CD4-positive, alpha-beta T cell (primary cell): ENCODE measurements at regions not wholly inside any gene's neighbourhood (a gene's known extent, or its start where the extent isn't known, plus 50 kb on each side); places are given as distances from the start of the nearest gene placed in this dataset.

Source experiments
- ATAC-seq: fragments of 200-7000 bp; cut with Tn5 transposase; one replicate; pipeline ENCODE4 v1.10.0; 2022; ENCODE audit warnings: mild to moderate bottlenecking; ENCODE audit not compliant: poor library complexity
- CTCF ChIA-PET: fragments of 350-600 bp; sonication (Branson Sonifier 250); formaldehyde crosslinking; loops from one replicate; lab custom pipeline; 2021; ENCODE audit warnings: antibody characterized with exemption, inconsistent platforms; lab: Charles Lee
- POLR2A ChIA-PET: fragments of 350-600 bp; sonication (Branson Sonifier 250); formaldehyde crosslinking; loops from one replicate; lab custom pipeline; 2021; ENCODE audit warnings: antibody characterized with exemption, inconsistent platforms; lab: Charles Lee
- DNase-seq, 14 experiments: peaks; one replicate each; pipeline ENCODE4 v3.0.0-alpha.2; 2013 to 2020; ENCODE audit warnings: mixed read lengths in 2 of 14
- H3K27ac ChIP-seq, 2 donors: one replicate each; pipeline versions ENCODE4 v1.5.1 to v1.7.0; 2013; ENCODE audit warnings: low read length in 2 of 2, low read depth in 1 of 2, mild to moderate bottlenecking in 1 of 2
- H3K27me3 ChIP-seq, 2 experiments: 1 replicate in 1 of 2; 2 replicates in 1 of 2; pipeline versions ENCODE4 v1.6.1 to v1.7.0; 2013; ENCODE audit warnings: low read length in 2 of 2, control low read depth in 1 of 2, mild to moderate bottlenecking in 1 of 2, moderate library complexity in 1 of 2; ENCODE audit not compliant: insufficient read depth in 2 of 2, control insufficient read depth in 1 of 2
- H3K36me3 ChIP-seq: one replicate; pipeline ENCODE4 v1.6.1; 2013; ENCODE audit warnings: low read length, control low read depth; ENCODE audit not compliant: insufficient read depth
- H3K4me1 ChIP-seq: one replicate; pipeline ENCODE4 v1.6.1; 2013; ENCODE audit warnings: low read length, control low read depth; ENCODE audit not compliant: insufficient read depth
- H3K4me3 ChIP-seq: one replicate; pipeline ENCODE4 v1.5.1; 2013; ENCODE audit warnings: mild to moderate bottlenecking, low read length, moderate library complexity
- H3K9me3 ChIP-seq, 2 experiments: 1 replicate in 1 of 2; 2 replicates in 1 of 2; pipeline versions ENCODE4 v1.6.1 to v1.7.0; 2013; ENCODE audit warnings: low read length in 2 of 2, mild to moderate bottlenecking in 2 of 2, control low read depth in 1 of 2, moderate library complexity in 1 of 2; ENCODE audit not compliant: control insufficient read depth in 1 of 2, insufficient read depth in 1 of 2
- H3K27ac Mint-ChIP-seq: one replicate; pipeline ENCODE4 v1.8.0; 2020; ENCODE audit warnings: mixed read lengths
- H3K27me3 Mint-ChIP-seq: one replicate; pipeline ENCODE4 v1.8.0; 2021; ENCODE audit warnings: mixed read lengths
- H3K36me3 Mint-ChIP-seq: one replicate; pipeline ENCODE4 v1.8.0; 2021; ENCODE audit warnings: low read depth, mixed read lengths
- H3K4me1 Mint-ChIP-seq: one replicate; pipeline ENCODE4 v1.8.0; 2021; ENCODE audit warnings: low read depth, mixed read lengths
- H3K4me3 Mint-ChIP-seq: one replicate; pipeline ENCODE4 v1.8.0; 2020; ENCODE audit warnings: mild to moderate bottlenecking, mixed read lengths
- H3K9me3 Mint-ChIP-seq: one replicate; pipeline ENCODE4 v1.8.0; 2020; ENCODE audit warnings: mixed read lengths
- intact Hi-C, 2 experiments: fragments of 100-400 bp; cut with DNase I in 1 of 2; cut with micrococcal nuclease in 1 of 2; formaldehyde crosslinking; loops; one replicate each; pipeline versions ENCODE4 v1.15.1 to v1.9.0; 2023 to 2025; cut with DNase I, micrococcal nuclease
- TF ChIP-seq, protein P1 (sequence below): fragments of 200-600 bp; IDR thresholded peaks from one replicate; pipeline ENCODE4 v1.8.0; 2022; ENCODE audit warnings: antibody characterized with exemption, mild to moderate bottlenecking

DNA sequence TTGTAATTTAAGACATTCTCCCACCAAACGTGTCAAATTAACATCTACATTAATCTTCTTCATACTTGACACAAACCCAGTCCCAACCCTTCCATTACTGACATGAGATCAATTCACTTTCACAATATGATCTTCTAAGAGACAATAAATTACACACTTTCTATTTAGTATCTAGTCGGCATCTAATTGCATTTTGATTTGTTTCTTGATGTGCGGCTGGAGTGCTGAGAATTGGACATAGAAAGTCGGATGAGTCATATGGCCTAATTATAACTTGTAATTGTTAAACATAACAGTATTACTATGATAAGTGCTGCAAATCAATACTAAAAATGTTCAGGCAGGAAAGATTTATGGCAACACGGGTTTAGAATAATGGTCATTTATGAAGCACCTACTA, 78.4 kb upstream of the RORA start:
- no peak overlapping the region for H3K27ac Mint-ChIP-seq
- no peak for ATAC-seq
- TF ChIP-seq, protein P1, sequence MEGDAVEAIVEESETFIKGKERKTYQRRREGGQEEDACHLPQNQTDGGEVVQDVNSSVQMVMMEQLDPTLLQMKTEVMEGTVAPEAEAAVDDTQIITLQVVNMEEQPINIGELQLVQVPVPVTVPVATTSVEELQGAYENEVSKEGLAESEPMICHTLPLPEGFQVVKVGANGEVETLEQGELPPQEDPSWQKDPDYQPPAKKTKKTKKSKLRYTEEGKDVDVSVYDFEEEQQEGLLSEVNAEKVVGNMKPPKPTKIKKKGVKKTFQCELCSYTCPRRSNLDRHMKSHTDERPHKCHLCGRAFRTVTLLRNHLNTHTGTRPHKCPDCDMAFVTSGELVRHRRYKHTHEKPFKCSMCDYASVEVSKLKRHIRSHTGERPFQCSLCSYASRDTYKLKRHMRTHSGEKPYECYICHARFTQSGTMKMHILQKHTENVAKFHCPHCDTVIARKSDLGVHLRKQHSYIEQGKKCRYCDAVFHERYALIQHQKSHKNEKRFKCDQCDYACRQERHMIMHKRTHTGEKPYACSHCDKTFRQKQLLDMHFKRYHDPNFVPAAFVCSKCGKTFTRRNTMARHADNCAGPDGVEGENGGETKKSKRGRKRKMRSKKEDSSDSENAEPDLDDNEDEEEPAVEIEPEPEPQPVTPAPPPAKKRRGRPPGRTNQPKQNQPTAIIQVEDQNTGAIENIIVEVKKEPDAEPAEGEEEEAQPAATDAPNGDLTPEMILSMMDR: no peak
- no peaks in the 10 kb centered on the region for H3K4me1 Mint-ChIP-seq
- H3K4me3 Mint-ChIP-seq: no peak overlapping the region
- H3K9me3 ChIP-seq: no peaks in the 10 kb centered on the region
- CTCF ChIA-PET: no interaction called here
- H3K4me3 ChIP-seq: no peak overlapping the region
- H3K27me3 ChIP-seq: no peaks in the 10 kb centered on the region
- H3K36me3 ChIP-seq: no peaks in the 10 kb centered on the region
- no peak for DNase-seq
- POLR2A ChIA-PET: no interaction called here
- no peaks in the 10 kb centered on the region for H3K9me3 Mint-ChIP-seq
- H3K36me3 Mint-ChIP-seq: no peaks in the 10 kb centered on the region
- no peaks in the 10 kb centered on the region for H3K4me1 ChIP-seq
- H3K27me3 Mint-ChIP-seq: peaks cover 20% of the 10 kb centered on the region
- H3K27ac ChIP-seq: no peak overlapping the region
- intact Hi-C loops: loop anchor here in 1 of 2 experiments (10.0 kb wide), 1 partner anchor 63 kb away; no protein-coding TSS in a partner anchor

DNA sequence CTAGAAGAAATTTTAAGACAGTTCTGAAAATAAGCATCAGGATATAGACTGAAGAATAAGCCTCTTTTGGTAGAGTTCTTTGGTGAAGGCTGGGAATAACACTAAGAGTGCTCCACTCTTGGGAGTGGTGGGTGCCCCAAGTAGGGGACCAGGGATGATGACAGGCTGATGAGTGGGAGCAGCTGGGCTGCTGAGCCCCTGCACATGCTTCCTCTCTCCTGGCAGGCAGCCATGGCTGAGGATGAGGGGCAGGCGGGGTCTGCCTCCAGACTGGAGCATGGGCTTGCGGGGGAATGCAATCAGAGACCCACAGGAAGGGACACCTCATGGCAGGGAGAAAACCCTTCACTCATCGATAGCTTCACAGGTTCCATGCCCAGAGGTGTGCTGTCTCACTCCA, 72.6 kb upstream of the RORA start:
- H3K4me1 ChIP-seq: no peaks in the 10 kb centered on the region
- ATAC-seq (no peak), DNase-seq (no peak)
- H3K36me3 ChIP-seq: no peaks in the 10 kb centered on the region
- Mint-ChIP-seq H3K9me3 (no peaks in the 10 kb centered on the region), H3K27ac (no peak overlapping the region), H3K27me3 (peaks cover 8% of the 10 kb centered on the region), H3K36me3 (no peaks in the 10 kb centered on the region), H3K4me1 (no peaks in the 10 kb centered on the region), H3K4me3 (no peak overlapping the region)
- intact Hi-C loops: loop anchor here in 1 of 2 experiments (10.0 kb wide), 1 partner anchor 57 kb away; no protein-coding TSS in a partner anchor
- ChIA-PET POLR2A (no interaction called here), CTCF (no interaction called here)
- H3K4me3 ChIP-seq: no peak overlapping the region
- peaks cover 0 to 2% of the 10 kb centered on the region in 2 experiments for H3K27me3 ChIP-seq
- no peak overlapping the region for H3K27ac ChIP-seq
- H3K9me3 ChIP-seq: peaks cover 0 to 4% of the 10 kb centered on the region in 2 experiments
- TF ChIP-seq, protein P1: no peak

DNA sequence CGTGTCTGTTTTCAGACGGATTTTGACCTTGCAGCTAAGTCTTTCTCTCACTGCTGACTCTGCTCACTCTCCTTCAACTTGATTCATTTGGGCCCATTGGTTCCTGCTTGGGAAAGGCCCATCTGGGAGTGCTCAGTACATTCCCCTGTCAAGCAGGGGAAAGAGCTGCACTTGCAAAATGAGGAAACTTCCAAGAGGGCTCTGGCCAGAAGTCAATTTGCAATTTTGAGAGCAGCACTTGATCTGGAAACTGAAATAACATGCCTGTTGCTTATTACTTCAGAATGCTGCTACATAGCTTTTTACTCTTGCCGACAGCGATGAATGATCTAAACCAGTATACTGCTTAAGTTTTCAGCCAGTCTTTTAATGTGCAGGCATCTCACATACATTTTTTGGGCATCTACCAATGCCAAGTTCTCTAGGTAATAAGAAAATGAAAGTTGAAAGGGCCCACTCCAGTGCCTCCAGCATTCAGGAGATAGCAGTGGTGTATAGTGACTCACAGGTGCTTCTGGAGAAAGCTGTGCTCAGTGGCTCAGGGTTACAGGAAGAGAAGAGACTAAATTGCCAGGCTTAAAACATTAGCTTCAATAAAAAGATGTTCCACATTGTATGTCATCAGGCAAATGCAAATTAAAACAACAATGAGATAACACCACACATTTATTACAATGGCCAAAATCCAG, 70.1 kb upstream of the RORA start:
- Mint-ChIP-seq H3K27me3 (no peaks in the 10 kb centered on the region), H3K27ac (no peak overlapping the region), H3K36me3 (no peaks in the 10 kb centered on the region), H3K9me3 (no peaks in the 10 kb centered on the region), H3K4me1 (no peaks in the 10 kb centered on the region), H3K4me3 (no peak overlapping the region)
- POLR2A ChIA-PET: no interaction called here
- no peak overlapping the region for H3K27ac ChIP-seq
- intact Hi-C loops: no loop called here
- no peak for ATAC-seq
- DNase-seq: no peak
- TF ChIP-seq, protein P1: no peak
- CTCF ChIA-PET: no interaction called here
- H3K4me1 ChIP-seq: no peaks in the 10 kb centered on the region
- H3K36me3 ChIP-seq: no peaks in the 10 kb centered on the region
- peaks cover 0 to 4% of the 10 kb centered on the region in 2 experiments for H3K9me3 ChIP-seq
- H3K27me3 ChIP-seq: peaks cover 0 to 2% of the 10 kb centered on the region in 2 experiments
- H3K4me3 ChIP-seq: no peak overlapping the region
